ENCODE measurements at regions not wholly inside any gene's neighbourhood (a gene's known extent, or its start where the extent isn't known, plus 50 kb on each side); places are given as distances from the start of the nearest gene placed in this dataset.
A peak's percentile ranks its signal among the peaks of the same experiment; 100 is the strongest.

DNA sequence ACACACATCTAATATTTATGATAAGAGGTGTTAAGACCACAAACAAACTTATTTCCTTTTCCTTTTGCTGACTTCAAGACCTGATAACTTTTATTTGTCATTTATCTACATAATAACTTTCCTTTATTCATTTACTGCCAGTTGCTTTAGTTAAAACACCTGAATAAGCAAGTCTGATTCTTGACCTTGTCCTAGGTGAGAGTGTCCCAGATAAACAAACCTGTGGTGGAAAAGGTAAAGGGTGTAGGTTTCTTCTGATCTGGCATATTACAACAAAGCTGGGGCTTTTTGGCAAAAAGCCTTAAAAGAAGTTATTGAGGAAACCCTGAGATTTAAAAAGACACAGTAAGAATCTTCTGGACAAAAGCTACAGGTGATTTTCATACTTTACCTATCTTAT is 191.5 kb downstream of the ZBBX start:
- DNase-seq (ENCODE audit: low spot score) (no peak), ATAC-seq (no peak)

GRCh38 chr3:167187221-167187620 is 192.9 kb downstream of the ZBBX start:
- ATAC-seq = no peak
- DNase-seq (ENCODE audit: low spot score) = no peak

DNA sequence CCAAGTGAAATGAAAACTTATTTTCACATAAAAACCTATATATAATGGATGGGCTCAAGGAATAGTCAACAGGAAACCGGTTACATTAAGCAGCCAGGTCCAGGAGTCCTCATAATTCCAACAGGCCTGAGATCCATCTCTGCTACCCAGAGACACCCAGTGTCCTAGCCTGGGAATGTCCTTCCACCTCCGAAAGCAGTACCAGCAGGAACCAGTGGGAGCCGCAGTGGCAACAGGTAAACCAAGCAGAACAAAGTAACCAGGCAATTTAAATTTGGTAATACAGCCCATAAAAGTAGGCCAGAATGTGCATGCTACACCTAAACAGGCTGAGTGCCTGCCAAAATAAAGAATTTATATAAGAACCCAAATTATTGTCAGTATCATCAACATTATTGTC is 195.6 kb downstream of the ZBBX start:
- no peak for DNase-seq (ENCODE audit: low spot score)

GRCh38 chr3:167172377-167172776 is 207.7 kb downstream of the ZBBX start:
- DNase-seq (ENCODE audit: low spot score) (no peak), ATAC-seq (peak; percentile 44)

More for the DNA sequence above, 195.6 kb downstream of the ZBBX start:
- peak; percentile 51 for ATAC-seq

DNA sequence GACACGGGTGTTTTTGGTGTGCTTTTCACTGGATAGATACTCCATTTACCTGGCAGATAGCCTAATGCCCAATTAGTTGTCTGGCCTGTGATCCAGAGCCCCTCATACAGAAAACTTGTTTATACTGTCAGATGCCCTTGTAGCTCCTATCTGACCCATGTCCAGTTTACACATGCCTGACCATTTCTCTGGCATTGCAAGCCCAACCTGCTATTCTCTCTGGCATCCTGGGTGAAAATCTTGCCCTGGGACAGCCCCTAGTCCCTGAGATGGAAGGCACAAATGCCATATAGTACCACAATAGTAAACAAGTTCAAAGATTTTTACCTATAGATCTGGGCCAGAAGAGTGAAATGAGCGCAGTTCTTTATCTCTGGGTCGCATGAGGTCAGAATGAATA is 212.6 kb downstream of the ZBBX start:
- ATAC-seq = no peak
- DNase-seq (ENCODE audit: low spot score) = no peak

DNA sequence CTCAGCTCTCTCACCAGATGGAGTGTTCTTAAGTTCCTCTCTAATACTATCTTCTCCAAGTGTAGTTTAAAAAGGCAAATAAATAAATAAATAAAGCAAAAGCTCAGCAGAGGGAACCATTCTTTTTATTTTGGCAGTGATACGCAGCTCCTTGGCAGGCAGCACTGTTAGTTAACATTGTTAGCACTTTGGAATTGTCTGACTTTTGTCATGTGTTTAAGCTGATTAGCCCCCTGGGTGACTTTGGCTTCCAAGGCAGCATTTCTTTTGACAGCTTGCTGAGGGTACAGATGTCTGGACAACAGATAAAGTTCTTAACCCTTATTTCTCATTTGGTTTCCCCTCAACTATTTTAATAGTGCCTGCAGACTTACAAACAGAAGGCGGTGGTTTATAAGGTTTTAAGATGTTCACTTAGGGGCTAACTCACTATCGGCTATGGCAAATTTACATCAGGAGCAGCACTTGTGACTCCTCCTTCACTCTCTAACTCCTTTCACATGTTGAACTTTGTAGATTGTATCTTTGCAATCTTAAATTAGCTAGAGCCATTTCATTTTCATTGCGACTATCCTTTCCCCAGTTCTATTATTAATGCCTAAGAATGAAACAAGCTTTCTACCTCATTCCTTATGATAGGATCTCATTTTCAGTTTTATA is 213.4 kb downstream of the ZBBX start:
- DNase-seq (ENCODE audit: low spot score) (no peak), ATAC-seq (peak; percentile 70)

DNA sequence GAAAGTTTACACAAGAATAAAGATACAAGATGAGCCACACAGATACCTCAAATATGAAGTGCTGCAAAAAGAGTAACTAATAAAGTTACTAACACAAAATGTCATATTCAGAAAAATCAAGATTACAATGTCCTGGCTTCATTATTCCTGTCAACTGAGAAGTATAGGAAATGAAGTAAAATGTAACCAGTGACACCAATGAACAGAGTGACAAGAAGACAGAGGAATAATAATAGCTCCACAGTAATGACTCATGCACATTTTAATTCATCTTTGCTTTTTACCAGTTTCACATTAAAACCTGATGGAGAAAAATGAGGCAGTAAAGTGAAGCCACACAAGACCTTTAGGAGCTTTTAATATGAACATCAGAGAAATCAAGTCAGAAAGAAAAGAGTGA is 214.1 kb downstream of the ZBBX start:
- ATAC-seq = no peak
- DNase-seq (ENCODE audit: low spot score) = no peak

DNA sequence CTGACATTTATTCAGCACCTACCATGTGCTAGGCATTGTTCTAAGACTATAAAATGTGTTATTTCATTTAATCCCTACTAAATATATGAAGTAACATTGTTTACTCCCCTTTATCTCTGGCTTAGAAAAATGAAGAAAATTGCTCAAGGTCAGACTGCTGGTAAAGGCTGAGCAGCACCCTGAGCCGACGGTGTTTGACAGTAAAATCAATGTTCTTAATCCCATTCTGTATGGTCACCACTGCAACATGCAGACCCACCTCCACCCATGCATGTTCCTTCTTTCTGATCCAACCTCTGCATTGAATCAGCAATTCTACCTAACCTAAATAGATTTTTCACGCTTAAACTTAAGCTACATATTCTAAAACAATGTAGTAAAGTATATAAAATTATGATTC is 216.5 kb downstream of the ZBBX start:
- no peak for ATAC-seq
- no peak for DNase-seq (ENCODE audit: low spot score)

DNA sequence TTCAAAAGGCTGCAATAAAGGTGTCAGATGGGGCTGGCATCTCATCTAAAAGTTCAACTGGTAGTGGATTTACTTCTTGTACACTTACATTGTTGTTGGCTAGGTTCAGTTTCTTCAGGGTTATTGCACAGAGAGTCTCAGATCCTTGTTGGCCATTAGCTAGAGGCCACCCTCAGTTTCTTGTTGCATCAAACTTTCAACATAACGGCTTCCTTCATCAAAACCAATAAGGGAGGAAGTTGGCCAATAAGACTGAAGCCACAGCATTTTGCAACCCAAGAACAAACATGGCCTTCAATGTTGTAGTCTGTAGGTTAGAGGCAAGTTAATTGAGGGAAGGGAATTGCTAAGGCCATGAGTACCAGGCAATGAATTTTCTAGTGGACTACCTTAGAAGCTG is 218.0 kb downstream of the ZBBX start:
- DNase-seq (ENCODE audit: low spot score) (no peak), ATAC-seq (no peak)

DNA sequence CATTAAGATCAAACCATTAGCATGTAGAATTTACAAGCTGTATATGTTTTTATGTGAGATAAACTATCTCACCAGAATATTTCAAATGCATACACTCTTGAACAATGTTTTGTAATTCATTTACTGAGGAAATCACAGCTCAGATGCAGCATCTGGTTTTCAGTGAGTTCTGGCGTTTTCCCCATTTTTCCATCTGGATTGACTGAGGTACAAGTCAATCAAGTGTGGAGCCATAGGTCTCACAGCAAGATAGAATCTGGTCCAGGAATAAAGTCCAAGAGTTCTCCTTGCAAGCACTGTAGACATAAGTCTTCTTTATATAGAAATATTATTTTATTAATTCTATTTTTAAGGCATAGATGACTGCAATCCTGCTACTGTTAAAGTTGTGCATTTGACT is 219.3 kb downstream of the ZBBX start:
- DNase-seq (ENCODE audit: low spot score) (no peak), ATAC-seq (no peak)

DNA sequence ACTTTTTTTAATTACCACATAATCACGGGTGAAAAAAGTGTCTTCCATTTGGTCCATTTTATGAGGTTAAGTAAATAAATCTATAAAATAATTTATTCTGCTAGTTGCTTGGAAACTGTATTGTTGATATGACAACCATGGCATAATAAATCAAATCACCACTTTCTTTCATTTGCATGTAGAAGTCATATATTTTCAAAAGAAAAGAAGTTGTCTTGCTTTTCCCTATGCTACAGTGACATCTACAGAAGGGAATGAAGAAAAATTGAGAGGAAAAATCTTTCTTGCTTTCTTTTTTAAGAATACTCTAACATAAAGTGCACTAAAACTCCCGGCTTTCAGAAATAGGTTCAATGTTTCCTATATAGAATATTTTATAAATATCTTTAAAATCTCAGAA is 228.5 kb downstream of the ZBBX start:
- ATAC-seq = no peak
- DNase-seq (ENCODE audit: low spot score) = no peak

DNA sequence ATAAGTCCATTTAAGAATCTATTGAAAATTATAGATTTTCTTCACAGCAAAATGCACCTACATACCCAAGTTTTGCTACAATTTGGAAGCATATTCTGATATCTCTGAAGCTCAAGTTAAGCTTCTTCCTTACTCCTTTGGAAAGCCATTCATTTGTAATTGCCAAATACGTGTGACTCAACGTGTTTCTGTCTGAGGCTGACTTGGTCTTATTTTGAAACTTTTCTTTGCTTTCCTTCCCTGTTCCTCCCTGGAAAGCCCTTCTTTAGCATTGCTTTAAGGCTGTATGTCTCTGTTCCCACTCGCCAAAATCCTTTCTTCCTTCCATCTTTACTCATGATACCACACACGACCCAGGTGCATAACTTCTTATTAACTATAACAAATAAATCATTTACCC is 232.0 kb downstream of the ZBBX start:
- no peak for DNase-seq (ENCODE audit: low spot score)
- no peak for ATAC-seq

DNA sequence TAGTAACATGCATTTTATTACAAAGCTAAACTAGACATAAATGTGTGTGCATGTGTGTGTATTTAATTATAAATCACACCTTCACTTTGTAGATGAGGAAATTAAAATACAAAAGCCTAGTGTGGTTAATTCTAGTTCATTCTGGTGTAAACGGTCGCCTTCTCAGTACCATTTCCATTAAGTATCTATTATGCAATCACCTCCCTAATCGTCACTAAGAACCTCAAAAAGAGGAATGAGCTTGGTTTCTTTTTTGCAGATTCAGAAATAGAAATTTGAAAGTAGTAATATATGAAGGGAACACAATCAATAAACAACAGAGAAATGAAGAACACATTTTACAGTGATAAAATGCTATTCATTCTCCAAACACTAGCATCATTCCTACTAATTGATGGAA is 233.2 kb downstream of the ZBBX start:
- no peak for DNase-seq (ENCODE audit: low spot score)
- ATAC-seq = no peak

- no peak for ATAC-seq
- DNase-seq (ENCODE audit: low spot score) = no peak
Observed at GRCh38 chr3:167125612-167126407, 254.3 kb downstream of the ZBBX start.

- DNase-seq (ENCODE audit: low spot score) (no peak), ATAC-seq (no peak)
Observed at GRCh38 chr3:167120828-167121227, 259.3 kb downstream of the ZBBX start.

GRCh38 chr3:167116120-167116922 is 263.8 kb downstream of the ZBBX start:
- DNase-seq (ENCODE audit: low spot score) (no peak), ATAC-seq (no peak)

GRCh38 chr3:167115331-167115934 is 264.7 kb downstream of the ZBBX start:
- ATAC-seq (no peak), DNase-seq (ENCODE audit: low spot score) (no peak)

DNA sequence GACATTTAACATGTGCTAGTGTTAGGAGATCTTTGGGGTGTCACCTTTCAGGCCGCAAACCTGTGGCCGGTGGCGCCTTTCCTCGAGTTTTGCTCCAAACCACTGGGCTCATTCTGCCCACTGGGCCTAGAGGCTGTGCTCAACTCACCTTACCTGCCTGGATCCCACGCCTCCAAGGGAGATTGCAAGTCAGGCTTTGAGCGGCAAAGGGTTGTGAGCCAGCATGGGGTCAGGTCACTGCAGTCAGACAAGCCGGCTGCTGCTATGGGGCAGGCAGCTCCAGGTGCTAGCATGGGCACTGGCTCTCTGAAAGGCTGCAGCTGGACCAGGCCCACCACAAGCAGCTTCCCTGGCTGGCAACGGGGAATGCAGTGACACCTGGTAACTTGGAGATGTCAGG is 265.5 kb downstream of the ZBBX start:
- DNase-seq (ENCODE audit: low spot score) (no peak), ATAC-seq (no peak)

- no peak for DNase-seq (ENCODE audit: low spot score)
- peak; percentile 63 for ATAC-seq
Observed at GRCh38 chr3:167113035-167113830, 266.9 kb downstream of the ZBBX start.

DNA sequence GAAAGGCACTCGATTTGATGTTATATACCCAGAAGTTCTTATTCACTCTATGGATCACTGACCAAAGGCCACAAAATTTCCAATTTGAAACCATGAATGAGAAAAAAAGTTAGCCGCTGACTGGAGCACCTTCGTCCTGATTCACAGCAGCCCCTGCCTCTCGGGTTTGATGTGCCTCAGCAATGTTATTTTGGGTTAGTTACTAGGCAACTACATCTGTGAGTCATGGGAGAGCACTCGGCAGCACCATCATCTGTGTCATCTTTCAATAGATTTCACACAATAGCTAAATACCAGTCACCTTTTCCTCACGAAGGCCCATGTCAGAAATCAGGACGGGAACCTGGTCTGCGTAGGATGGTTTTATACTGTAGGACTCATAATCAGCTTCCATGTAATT is 269.2 kb downstream of the ZBBX start:
- no peak for DNase-seq (ENCODE audit: low spot score)
- ATAC-seq = no peak

DNA sequence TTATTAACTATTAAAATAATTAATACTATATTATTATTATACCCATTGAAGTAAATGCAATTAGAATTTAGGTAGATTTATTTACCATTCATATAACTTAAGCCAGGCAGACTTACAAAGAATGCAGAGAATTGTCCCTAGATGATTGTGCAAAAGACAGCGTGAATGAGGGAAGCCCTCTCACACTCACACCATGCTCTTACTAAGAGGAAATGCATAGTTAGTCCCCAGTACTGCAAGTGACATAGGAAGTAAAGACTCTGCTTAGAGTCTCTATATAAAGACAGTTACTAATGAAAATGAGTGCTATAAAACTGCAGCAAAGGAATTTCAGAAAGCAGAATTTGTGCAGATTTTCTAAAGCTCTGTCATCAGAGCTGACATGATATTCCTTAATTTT is 270.4 kb downstream of the ZBBX start:
- no peak for DNase-seq (ENCODE audit: low spot score)
- no peak for ATAC-seq

All from left lobe of liver (tissue), 2 donors.